H9 (cell line): ENCODE measurements at regions not wholly inside any gene's neighbourhood (a gene's known extent, or its start where the extent isn't known, plus 50 kb on each side); places are given as distances from the start of the nearest gene placed in this dataset.

Source experiments
- DNase-seq: peaks from one replicate; pipeline ENCODE4 v3.0.0-alpha.2; 2017
- H2AFZ ChIP-seq: one replicate; pipeline ENCODE4 v1.6.1; 2013; ENCODE audit warnings: mild to moderate bottlenecking, low read length, control low read depth, moderate library complexity
- H2AK5ac ChIP-seq: 2 replicates; pipeline ENCODE4 v1.6.1; 2013; ENCODE audit warnings: low read length, control low read depth, mixed read lengths; ENCODE audit not compliant: insufficient read length
- H2BK120ac ChIP-seq: one replicate; pipeline ENCODE4 v1.6.1; 2013; ENCODE audit warnings: low read depth, mild to moderate bottlenecking, low read length, control low read depth, inconsistent platforms; ENCODE audit not compliant: poor library complexity, severe bottlenecking
- H2BK12ac ChIP-seq: 2 replicates; pipeline ENCODE4 v1.6.1; 2013; ENCODE audit warnings: low read length, control low read depth, mixed read lengths, low read depth; ENCODE audit not compliant: insufficient read length
- H2BK15ac ChIP-seq: 2 replicates; pipeline ENCODE4 v1.6.1; 2013; ENCODE audit warnings: low read depth, low read length, control low read depth
- H2BK20ac ChIP-seq: one replicate; pipeline ENCODE4 v1.6.1; 2013; ENCODE audit warnings: low read depth, mild to moderate bottlenecking, low read length, control low read depth, inconsistent platforms; ENCODE audit not compliant: poor library complexity, severe bottlenecking
- H2BK5ac ChIP-seq: 2 replicates; pipeline ENCODE4 v1.6.1; 2013; ENCODE audit warnings: low read length, control low read depth, mixed read lengths; ENCODE audit not compliant: insufficient read length
- H3K14ac ChIP-seq: 2 replicates; pipeline ENCODE4 v1.6.1; 2013; ENCODE audit warnings: low read length, control low read depth; ENCODE audit not compliant: insufficient read depth
- H3K18ac ChIP-seq: 2 replicates; pipeline ENCODE4 v1.6.1; 2013; ENCODE audit warnings: low read depth, mild to moderate bottlenecking, mixed read lengths, low read length, control low read depth; ENCODE audit not compliant: insufficient read length
- H3K23ac ChIP-seq: 2 replicates; pipeline ENCODE4 v1.6.1; 2013; ENCODE audit warnings: low read length, control low read depth, mixed read lengths, low read depth; ENCODE audit not compliant: insufficient read length
- H3K23me2 ChIP-seq: 2 replicates; pipeline ENCODE4 v1.6.1; 2013; ENCODE audit warnings: low read depth, mild to moderate bottlenecking, mixed read lengths, low read length, control low read depth; ENCODE audit not compliant: insufficient read length, poor library complexity, severe bottlenecking
- H3K27ac ChIP-seq: 2 replicates; pipeline ENCODE4 v1.5.1; 2013; ENCODE audit warnings: low read length, control low read depth, mixed read lengths, low read depth; ENCODE audit not compliant: insufficient read length
- H3K27me3 ChIP-seq: 2 replicates; pipeline ENCODE4 v1.6.1; 2013; ENCODE audit warnings: low read length, control low read depth, inconsistent platforms; ENCODE audit not compliant: insufficient read depth
- H3K4ac ChIP-seq: 2 replicates; pipeline ENCODE4 v1.6.1; 2013; ENCODE audit warnings: low read depth, mild to moderate bottlenecking, control low read depth, inconsistent platforms, low read length, moderate library complexity
- H3K4me1 ChIP-seq: 2 replicates; pipeline ENCODE4 v1.6.1; 2013; ENCODE audit warnings: low read length, control low read depth, inconsistent platforms; ENCODE audit not compliant: insufficient read depth
- H3K4me2 ChIP-seq: 2 replicates; pipeline ENCODE4 v1.6.1; 2013; ENCODE audit warnings: low read length, control low read depth, mixed read lengths; ENCODE audit not compliant: insufficient read length, insufficient read depth
- H3K56ac ChIP-seq: 2 replicates; pipeline ENCODE4 v1.6.1; 2013; ENCODE audit warnings: low read depth, mild to moderate bottlenecking, mixed read lengths, low read length, control low read depth; ENCODE audit not compliant: insufficient read length
- H3K79me1 ChIP-seq: 2 replicates; pipeline ENCODE4 v1.6.1; 2013; ENCODE audit warnings: low read depth, mild to moderate bottlenecking, moderate library complexity, low read length, control low read depth, inconsistent platforms; ENCODE audit not compliant: insufficient read depth, poor library complexity, severe bottlenecking
- H3K79me2 ChIP-seq: 2 replicates; pipeline ENCODE4 v1.6.1; 2013; ENCODE audit warnings: low read length, control low read depth, inconsistent platforms; ENCODE audit not compliant: insufficient read depth
- H3K9ac ChIP-seq: 2 replicates; pipeline ENCODE4 v1.6.1; 2013; ENCODE audit warnings: low read length, control low read depth, mixed read lengths; ENCODE audit not compliant: insufficient read length; ENCODE audit errors: extremely low read depth
- H3K9me3 ChIP-seq: one replicate; pipeline ENCODE4 v1.6.1; 2013; ENCODE audit warnings: low read depth, low read length, inconsistent platforms; ENCODE audit not compliant: control insufficient read depth
- H3T11ph ChIP-seq: one replicate; pipeline ENCODE4 v1.6.1; 2013; ENCODE audit warnings: mild to moderate bottlenecking, low read length, control low read depth, inconsistent platforms
- H4K20me1 ChIP-seq: one replicate; pipeline ENCODE4 v1.6.1; 2013; ENCODE audit not compliant: control insufficient read depth, insufficient read length, insufficient read depth
- H4K5ac ChIP-seq: 2 replicates; pipeline ENCODE4 v1.6.1; 2013; ENCODE audit warnings: low read depth, mild to moderate bottlenecking, mixed read lengths, low read length, control low read depth; ENCODE audit not compliant: insufficient read length
- H4K8ac ChIP-seq: replicated peaks from 2 replicates; pipeline ENCODE4 v1.6.1; 2013; ENCODE audit warnings: low read length, control low read depth, mixed read lengths, low read depth; ENCODE audit not compliant: insufficient read length
- H4K91ac ChIP-seq: 2 replicates; pipeline ENCODE4 v1.6.1; 2013; ENCODE audit warnings: low read depth, mild to moderate bottlenecking, moderate library complexity, mixed read lengths, low read length, control low read depth; ENCODE audit not compliant: insufficient read length
- H3K27ac Mint-ChIP-seq, 3 experiments: 2 replicates in 2 of 3; 3 replicates in 1 of 3; pipeline ENCODE4 v1.8.0; 2020 to 2021; ENCODE audit warnings: mixed read lengths in 3 of 3, mild to moderate bottlenecking in 1 of 3, moderate library complexity in 1 of 3
- H3K27me3 Mint-ChIP-seq: 2 replicates; pipeline ENCODE4 v1.8.0; 2021; ENCODE audit warnings: low read depth, mild to moderate bottlenecking, moderate library complexity, mixed read lengths
- H3K36me3 Mint-ChIP-seq, 3 experiments: 2 replicates in 2 of 3; 3 replicates in 1 of 3; pipeline ENCODE4 v1.8.0; 2020 to 2021; ENCODE audit warnings: low read depth in 3 of 3, mixed read lengths in 3 of 3; ENCODE audit not compliant: insufficient read depth in 1 of 3
- H3K4me1 Mint-ChIP-seq, 2 experiments: 2 replicates each; pipeline ENCODE4 v1.8.0; 2020; ENCODE audit warnings: mixed read lengths in 2 of 2
- H3K4me3 Mint-ChIP-seq, 2 experiments: 2 replicates in 1 of 2; 3 replicates in 1 of 2; pipeline ENCODE4 v1.8.0; 2020 to 2021; ENCODE audit warnings: mild to moderate bottlenecking in 2 of 2, mixed read lengths in 2 of 2, moderate library complexity in 1 of 2
- H3K9me3 Mint-ChIP-seq, 2 experiments: 2 replicates in 1 of 2; 3 replicates in 1 of 2; pipeline ENCODE4 v1.8.0; 2020; ENCODE audit warnings: mild to moderate bottlenecking in 2 of 2, mixed read lengths in 2 of 2, moderate library complexity in 1 of 2
- CTCF ChIP-seq: fragments of 200-600 bp; sonication (generic); conservative IDR thresholded peaks from 3 replicates; pipeline ENCODE4 v1.8.0; 2021; ENCODE audit warnings: antibody characterized with exemption, mild to moderate bottlenecking

GRCh38 chr18:37712776-37713175 is 147.2 kb upstream of the CELF4 start:
- Histone ChIP-seq H3K9me3 (no peaks in the 10 kb centered on the region), H4K8ac (no peak overlapping the region), H3K4me2 (no peak overlapping the region), H2BK120ac (no peak overlapping the region), H3K18ac (no peak overlapping the region), H2AFZ (no peak overlapping the region), H2BK20ac (no peak overlapping the region), H3K27ac (no peak overlapping the region), H3K79me2 (no peaks in the 10 kb centered on the region), H2BK15ac (no peak overlapping the region), H2BK5ac (no peak overlapping the region), H3K23ac (no peak overlapping the region), H2AK5ac (no peak overlapping the region), H4K5ac (no peak overlapping the region), H4K91ac (no peak overlapping the region), H3K14ac (no peak overlapping the region), H3K56ac (no peak overlapping the region), H3K4me1 (no peaks in the 10 kb centered on the region), H3K27me3 (no peaks in the 10 kb centered on the region), H2BK12ac (no peak overlapping the region), H4K20me1 (no peaks in the 10 kb centered on the region), H3K9ac (no peak overlapping the region), H3K23me2 (no peaks in the 10 kb centered on the region), H3K79me1 (no peaks in the 10 kb centered on the region), H3K4ac (no peak overlapping the region), H3T11ph (no peak overlapping the region)
- no peak overlapping the region for H3K4me3 Mint-ChIP-seq
- peaks cover 5% of the 10 kb centered on the region for H3K27me3 Mint-ChIP-seq
- H3K9me3 Mint-ChIP-seq: no peaks in the 10 kb centered on the region
- TF ChIP-seq CTCF: no peak
- no peak overlapping the region for H3K27ac Mint-ChIP-seq
- peaks cover 5 to 8% of the 10 kb centered on the region in 2 experiments for H3K4me1 Mint-ChIP-seq
- H3K36me3 Mint-ChIP-seq: no peaks in the 10 kb centered on the region
- no peak for DNase-seq
